HG03575 (cell line): ENCODE measurements at regions not wholly inside any gene's neighbourhood (a gene's known extent, or its start where the extent isn't known, plus 50 kb on each side); places are given as distances from the start of the nearest gene placed in this dataset.
"Not testable (repeated sequence)": the region's sequence is repeated elsewhere in the genome, so short reads cannot be mapped to it uniquely, and the experiment has no call there.

Experiments used
- ATAC-seq: cut with Tn5 transposase; IDR thresholded peaks from one replicate; pipeline ENCODE4 v1.9.1; 2021; ENCODE audit not compliant: unreplicated experiment, insufficient number of reproducible peaks, low FRiP score; ENCODE audit errors: extremely low read depth

DNA sequence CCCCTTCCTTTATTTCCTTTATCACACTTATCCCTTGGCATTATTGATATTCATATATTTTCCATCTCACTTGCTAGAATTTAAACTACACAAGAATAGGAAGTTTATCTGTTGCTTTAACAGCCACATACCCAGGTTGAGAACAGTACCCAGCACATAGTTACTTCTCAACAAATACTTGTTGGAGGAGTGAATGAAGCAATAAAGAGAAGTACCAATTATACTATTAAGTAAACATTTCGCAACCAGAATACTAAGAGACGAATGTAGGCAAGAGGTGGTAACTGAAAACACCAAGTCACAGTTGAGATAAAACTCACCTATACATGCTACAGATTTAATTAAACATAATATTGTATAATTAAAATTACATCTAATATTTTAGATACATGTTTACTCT, 110.9 kb downstream of the FSCB start:
- ATAC-seq: no peak

DNA sequence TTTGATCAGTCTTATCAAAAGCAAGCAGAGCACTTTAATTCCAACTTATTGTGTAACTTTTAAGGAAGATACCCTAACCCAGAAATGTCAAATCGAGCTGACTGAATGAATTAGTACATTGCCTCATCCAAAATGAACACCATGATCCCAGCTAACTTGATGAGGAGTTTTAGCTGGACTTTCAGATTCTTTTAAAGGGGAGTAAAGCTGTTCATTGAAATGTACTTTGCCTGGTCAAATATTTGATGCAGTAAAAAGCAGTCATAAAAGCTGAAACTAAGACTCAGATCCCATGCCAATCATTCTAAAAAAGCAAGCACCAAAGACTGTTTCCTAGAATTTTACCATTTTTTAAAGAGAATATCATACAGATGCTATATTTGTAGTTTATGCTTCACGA, 114.1 kb downstream of the FSCB start:
- ATAC-seq: no peak

DNA sequence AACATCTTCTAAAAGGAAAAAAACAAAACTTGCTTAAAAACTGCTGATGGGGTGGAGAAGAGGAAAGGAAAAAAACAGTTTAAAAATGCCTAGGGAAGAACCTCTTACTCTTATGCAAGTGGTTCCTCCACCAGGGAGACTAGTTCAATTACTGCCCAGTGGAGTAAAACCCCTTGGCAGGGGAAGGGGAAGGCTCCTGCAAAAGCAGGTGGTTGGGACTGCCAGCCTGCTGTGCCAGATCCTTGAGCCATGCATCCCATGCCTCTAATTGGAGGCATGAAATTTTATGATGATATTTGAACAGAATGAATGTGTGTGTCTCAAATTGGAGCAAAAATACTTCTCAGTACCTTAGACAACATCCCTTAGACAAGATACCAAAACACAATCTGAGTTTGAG, 118.8 kb downstream of the FSCB start:
- ATAC-seq: no peak

DNA sequence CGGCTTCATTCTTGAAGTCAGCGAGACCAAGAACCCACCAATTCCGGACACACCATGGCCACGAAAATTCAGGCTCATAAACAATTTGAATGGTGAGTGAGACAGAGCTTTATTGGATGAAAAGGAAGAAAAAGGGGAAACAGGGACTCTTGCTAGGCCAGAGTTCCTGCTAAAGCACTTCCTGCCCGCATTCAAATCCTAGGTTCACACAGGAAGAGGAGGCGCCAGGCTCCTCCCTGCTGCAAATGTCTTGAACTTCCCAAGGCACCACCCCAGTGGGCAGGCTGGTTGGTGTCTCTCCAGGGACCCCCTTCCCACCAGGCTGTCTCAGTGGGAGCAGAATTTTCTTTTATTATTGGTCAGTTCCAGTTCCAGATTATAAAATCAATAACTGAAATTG, 121.2 kb downstream of the FSCB start:
- ATAC-seq: no peak

DNA sequence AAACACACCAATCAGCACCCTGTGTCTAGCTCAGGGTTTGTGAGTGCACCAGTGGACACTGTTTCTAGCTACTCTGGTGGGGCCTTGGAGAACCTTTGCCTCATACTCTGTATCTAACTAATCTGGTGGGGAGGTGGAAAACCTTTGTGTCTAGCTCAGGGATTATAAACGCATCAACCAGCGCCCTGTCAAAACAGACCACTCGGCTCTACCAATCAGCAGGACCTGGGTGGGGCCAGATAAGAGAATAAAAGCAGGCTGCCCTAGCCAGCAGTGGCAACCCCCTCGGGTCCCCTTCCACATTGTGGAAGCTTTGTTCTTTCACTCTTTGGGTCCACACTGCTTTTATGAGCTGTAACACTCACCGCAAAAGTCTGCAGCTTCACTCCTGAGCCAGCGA, 121.8 kb downstream of the FSCB start:
- ATAC-seq: not testable (repeated sequence)

DNA sequence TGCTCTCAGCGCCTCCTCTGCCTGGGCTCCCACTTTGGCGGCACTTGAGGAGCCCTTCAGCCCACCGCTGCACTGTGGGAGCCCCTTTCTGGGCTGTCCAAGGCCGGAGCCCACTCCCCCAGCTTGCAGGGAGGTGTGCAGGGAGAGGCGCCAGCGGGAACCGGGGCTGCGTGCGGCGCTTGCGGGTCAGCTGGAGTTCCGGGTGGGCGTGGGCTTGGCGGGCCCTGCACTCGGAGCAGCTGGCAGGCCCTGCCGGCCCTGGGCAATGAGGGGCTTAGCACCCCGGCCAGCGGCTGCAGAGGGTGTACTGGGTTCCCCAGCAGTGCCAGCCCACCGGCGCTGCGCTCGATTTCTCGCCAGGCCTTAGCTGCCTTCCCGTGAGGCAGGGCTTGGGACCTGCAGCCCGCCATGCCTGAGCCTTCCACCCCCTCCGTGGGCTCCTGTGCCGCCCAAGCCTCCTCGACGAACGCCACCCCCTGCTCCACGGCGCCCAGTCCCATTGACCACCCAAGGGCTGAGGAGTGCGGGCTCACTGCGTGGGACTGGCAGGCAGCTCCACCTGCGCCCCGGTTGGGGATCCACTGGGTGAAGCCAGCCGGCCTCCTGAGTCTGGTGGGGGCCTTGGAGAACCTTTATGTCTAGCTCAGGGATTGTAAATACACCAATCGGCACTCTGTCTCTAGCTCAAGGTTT, 122.3 kb downstream of the FSCB start:
- ATAC-seq: not testable (repeated sequence)

DNA sequence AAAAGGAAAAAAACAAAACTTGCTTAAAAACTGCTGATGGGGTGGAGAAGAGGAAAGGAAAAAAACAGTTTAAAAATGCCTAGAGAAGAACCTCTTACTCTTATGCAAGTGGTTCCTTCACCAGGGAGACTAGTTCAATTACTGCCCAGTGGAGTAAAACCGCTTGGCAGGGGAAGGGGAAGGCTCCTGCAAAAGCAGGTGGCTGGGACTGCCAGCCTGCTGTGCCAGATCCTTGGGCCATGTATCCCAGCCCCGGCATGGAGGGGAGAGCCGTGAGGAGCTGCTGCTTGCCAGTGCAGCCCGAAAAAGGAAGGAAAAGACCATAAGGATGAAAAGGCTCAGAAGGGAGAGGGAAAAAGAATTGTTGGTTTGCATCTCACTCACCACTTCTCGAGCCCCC, 123.0 kb downstream of the FSCB start:
- no peak for ATAC-seq

DNA sequence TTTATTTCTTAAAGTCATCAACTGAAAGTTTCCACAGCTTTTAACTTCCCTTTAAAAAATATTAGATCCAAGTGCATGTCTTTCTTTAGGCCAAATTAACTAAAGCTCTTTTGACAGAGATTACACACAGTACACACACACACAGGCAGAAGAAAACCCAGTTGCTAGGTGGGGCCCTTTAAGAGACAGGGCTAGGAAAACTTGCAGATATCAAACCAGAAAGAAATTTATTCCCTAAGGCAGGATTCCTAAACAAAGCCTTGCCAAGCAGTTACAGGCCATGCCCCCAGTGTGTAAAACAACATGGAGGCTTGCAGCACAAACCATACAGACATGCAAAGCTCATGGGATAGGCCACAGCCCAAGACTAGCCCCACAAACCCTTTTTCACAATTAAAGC, 123.4 kb downstream of the FSCB start:
- no peak for ATAC-seq

DNA sequence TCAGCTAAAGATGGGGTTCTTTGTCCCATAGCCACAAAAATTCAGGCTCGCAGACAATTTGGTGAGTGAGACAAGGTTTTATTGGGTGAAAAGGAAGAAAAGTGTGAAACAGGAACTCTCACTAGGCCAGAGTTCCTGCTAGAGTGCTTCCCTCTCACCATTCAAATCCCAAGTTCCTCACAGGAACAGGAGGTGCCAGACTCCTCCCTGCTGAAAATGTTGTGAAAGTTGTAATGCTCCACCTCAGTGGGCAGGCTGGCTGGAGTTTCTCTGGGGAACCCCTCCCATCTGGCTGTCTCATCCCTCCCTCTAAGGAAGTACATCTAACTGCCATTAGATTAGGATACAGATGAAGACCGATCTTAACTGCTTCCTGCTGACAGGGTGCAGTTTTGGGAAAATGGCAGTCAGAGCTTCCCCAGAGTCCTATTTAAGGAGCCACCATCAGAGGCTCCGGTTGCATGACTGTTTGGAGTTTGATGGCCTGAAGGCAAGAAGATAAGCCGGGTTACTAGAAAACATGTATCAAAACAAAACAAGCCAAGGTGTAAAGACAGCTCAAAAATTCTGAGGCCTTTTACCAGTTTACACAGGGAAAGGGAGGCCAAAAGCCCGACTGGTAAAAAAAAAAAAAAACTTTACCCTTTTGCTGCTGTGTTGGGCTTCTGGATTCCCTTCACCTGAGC, 127.6 kb downstream of the FSCB start:
- ATAC-seq: no peak

DNA sequence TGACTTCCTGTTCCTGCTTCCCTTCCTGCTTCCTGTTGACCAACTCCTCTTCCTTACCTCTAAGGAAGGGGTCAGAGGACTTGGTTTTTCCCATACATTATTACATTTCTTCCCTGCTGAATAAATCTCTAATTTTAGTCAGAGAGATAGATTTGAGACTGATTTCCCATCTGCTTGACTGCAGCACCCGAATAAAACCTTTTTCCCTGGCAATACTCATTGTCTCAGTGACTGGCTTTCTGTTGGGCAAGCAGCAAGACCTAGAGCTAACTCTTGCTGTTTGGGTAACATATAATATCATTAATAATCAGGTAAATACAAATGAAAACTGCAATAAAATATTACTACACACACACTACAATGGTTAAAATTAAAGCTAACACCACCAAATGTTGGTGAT, 132.2 kb downstream of the FSCB start:
- ATAC-seq: no peak

DNA sequence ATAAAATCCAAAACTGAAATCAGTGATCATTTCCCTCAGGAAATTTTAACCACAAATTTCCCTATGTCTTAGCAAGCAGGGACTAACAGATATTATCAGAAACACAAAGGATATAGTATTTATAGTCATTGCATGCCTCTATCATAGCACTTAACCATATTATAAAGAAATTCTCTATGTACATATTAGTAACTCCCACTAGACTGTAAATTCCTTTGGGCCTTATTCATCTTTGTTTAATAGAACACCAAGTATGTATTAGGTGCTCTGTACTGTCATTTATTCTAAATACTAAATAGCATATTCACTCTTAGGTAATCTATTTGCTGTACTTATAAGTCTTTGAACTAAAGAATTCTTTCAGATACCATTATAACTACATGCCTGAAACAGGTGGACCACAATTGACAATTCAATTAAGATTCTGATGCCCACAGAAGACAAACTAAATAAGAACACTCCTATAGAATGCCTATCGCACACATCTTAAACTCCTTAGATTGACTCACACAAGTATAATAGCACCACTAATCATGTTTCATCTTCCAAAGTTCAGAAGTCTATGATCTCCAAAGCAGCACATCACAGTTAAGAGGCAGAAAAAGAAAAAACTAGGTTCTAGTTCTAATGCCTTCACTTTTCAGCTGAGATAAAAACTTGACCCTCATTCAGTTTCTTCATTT, 134.1 kb downstream of the FSCB start:
- ATAC-seq: no peak

DNA sequence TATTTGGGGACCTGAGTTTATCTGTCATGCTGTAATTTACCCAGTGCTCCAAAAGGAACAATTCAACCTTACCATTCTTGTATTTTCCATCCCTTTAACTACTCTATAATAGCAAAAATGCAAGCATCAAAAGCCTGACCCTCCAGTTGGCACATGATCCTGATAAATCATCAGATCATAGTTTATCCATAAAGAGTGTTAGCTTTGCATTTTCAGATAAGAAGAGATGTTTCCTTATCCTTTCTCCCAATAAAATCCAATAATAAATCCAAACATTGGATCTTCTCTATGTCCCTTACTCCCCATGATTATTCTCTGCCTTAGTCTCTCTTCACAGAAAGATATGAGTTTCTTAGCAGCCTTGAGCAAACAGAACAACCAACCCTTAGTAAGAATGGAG, 134.9 kb downstream of the FSCB start:
- no peak for ATAC-seq

DNA sequence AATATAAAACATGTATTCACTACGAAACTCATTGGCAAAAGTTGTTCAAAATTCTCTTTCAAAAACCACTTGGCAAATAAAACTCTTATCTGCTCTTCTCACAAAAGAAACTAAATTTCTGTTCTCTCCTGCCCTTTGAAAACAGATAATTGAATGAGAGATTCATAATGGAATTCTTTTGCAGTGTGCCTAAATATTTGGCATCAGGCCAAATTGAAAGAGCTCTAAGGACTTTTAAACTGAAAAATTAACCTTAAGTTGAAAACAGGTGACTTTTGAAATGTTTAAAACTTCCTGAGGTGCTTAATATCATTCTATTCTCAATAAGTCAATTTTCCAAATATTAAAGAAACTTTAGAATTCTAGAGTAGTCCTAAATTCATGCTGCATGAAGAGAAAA, 136.4 kb downstream of the FSCB start:
- no peak for ATAC-seq

DNA sequence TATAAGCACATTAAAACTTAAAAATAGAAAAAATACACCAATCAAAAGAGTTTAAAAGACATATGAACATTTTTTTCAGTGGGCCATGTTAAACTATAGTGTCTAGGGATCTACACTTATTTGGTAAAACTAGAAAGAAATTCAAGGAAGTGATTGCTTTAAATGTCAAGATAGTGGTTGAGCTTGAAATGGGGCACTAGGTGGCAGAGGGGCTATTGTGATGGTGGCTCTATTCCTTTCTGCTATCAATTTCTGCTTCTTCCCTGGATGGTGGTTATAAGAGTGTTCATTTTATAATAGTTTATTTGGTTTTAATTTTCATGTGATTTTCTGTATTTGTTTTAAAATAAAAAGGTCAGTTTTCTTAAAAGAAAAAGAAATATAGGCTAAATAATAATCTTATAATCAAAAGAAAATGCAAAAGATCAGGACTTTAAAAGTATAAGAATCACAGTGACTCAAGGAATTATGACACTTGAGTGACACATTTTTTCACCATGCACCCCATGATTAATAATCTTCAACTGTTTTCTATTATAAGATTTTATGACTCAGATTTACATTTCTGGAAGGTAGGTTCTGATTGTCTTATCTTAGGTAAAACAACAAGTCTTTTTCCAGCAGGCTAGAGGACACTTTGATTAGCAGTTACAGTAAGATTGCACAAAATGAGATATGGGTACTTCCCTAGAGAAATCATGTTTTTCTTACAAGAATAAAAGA, 137.5 kb downstream of the FSCB start:
- ATAC-seq: no peak

DNA sequence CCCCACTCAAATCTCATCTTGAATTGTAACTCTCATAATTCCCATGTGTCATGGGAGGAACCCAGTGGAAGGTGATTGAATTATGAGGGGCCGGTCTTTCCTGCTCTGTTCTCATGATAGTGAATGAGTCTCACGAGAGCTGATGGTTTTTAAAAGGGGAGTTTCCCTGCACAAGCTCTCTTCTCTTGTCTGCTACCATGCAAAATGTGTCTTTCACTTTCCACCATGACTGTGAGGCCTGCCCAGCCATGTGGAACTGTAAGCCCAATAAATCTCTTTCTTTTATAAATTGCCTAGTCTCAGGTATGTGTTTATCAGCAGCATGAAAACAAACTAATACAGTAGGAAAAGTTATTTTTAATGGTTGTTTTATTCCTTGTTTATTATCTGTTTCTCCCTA, 146.0 kb downstream of the FSCB start:
- ATAC-seq: no peak

DNA sequence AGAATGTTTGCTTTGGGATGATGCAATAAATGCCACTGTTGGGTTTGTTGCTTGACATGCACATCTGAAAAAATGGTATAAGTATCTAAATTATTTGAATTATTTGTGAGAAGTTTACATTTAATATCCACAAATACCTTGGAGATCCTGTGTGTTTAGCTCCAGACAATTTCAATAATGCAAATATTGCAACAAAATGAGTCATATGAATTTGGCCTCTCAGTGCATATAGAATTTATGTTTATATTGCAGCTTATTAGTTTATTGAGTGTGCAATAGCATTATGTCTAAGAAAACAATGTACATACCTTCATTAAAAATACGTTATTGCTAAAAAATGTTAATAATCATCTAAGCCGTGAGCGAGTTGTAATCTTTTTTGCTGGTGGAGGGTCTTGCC, 153.3 kb downstream of the FSCB start:
- ATAC-seq: no peak

DNA sequence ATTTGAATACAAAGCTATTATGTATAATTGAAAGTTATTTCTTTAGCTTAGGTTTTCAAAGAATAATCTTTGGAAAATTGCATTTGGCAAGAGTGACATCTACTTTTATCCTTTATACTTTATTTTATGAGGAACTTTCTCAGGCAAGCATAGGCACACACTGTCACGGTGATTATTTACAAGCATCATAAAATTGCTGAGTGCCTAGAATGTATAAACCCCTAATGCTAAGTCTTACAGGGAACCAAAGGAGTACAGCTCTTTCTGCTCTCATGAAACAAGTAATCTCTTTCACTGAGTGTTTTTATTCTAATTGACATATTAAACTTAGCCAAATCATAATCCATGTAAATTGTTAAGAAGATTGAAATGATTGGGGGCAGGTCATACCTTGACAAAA, 154.9 kb downstream of the FSCB start:
- ATAC-seq: no peak

DNA sequence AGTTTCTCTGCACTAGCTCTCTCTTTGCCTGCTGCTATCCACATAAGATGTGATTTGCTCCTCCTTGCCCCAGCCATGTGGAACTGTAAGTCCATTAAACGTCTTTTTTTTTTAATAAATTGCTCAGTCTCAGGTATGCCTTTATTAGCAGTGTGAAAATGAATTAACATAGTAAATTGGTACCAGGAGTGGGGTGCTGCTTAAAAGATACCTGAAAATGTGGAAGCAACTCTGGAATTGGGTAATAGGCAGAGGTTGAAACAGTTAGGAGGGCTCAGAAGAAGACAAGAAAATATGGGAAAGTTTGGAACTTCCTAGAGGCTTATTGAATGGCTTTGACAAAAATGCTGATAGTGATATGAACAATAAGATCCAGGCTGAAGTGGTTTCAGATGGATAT, 159.8 kb downstream of the FSCB start:
- no peak for ATAC-seq

DNA sequence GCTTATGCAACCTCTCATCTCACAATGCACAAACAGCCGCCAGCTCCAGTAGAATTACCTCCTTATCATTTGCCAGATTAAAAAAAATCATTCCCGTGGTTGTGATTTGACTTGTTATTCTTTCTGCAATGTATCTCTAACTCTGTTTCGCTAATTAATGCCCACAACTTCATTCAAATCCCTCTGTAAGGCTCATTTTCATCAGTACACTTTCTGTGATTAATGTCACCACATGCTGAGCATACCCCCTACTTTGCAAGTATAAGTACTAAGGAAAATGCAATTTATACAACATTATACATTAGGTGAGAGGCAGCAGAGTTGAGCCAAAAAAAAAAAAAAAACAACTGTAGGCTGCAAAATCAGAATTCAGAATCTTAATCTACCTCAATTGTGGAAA, 166.0 kb downstream of the FSCB start:
- ATAC-seq: no peak

DNA sequence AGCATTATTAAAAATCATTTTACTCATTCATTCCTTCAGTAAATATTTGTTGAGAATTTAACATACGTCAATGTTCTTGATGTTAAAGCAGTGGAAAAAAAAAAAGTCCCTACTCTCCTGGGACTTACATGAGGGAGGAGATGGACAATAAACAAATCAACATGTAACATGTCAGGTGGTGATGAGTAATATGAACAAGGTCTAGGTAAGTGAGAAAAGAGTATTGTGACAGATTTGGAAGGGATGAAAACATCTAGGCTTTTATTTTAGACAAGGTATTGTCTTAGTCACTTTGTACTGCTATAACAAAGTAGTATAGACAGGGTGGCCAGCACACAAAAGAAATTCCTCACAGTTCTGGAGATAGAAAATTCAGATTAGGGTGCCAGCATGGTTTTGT, 167.2 kb downstream of the FSCB start:
- ATAC-seq: no peak
